Fibroblast of lung (primary cell): ENCODE measurements at regions not wholly inside any gene's neighbourhood (a gene's known extent, or its start where the extent isn't known, plus 50 kb on each side); places are given as distances from the start of the nearest gene placed in this dataset.

ENCODE experiments used
- DNase-seq, 2 donors: peaks; one replicate each; pipeline versions ENCODE4 v3.0.0 to v3.0.0-alpha.2; 2010; ENCODE audit warnings: low read depth in 2 of 2
- H2AFZ ChIP-seq: 2 replicates; pipeline ENCODE4 v1.5.1; 2012; ENCODE audit warnings: low read length, control low read depth, inconsistent platforms
- H3K27ac ChIP-seq: 2 replicates; pipeline ENCODE4 v1.5.1; 2011; ENCODE audit warnings: low read length, control low read depth; ENCODE audit not compliant: insufficient read depth
- H3K27me3 ChIP-seq: 2 replicates; pipeline ENCODE4 v1.5.1; 2011; ENCODE audit warnings: mild to moderate bottlenecking, low read length; ENCODE audit not compliant: control insufficient read depth, insufficient read depth
- H3K36me3 ChIP-seq: 2 replicates; pipeline ENCODE4 v1.5.1; 2011; ENCODE audit warnings: low read length; ENCODE audit not compliant: control insufficient read depth, insufficient read depth
- H3K4me1 ChIP-seq: 2 replicates; pipeline ENCODE4 v1.5.1; 2011; ENCODE audit warnings: low read length; ENCODE audit not compliant: control insufficient read depth, insufficient read depth; ENCODE audit errors: extremely low read depth
- H3K4me2 ChIP-seq: 2 replicates; pipeline ENCODE4 v1.5.1; 2011; ENCODE audit warnings: low read length, control low read depth; ENCODE audit not compliant: insufficient read depth; ENCODE audit errors: extremely low read depth
- H3K4me3 ChIP-seq, 4 experiments: fragments of 200-600 bp in 1 of 4; sonication (generic) in 1 of 4; replicated peaks in 1 of 4; 2 replicates each; pipeline ENCODE4 v1.5.1; 2011 to 2016; ENCODE audit warnings: low read length in 4 of 4, low read depth in 3 of 4, mild to moderate bottlenecking in 3 of 4, control low read depth in 2 of 4, inconsistent platforms in 1 of 4, mixed read lengths in 1 of 4; ENCODE audit not compliant: insufficient read depth in 1 of 4; ENCODE audit errors: control extremely low read depth in 1 of 4
- H3K79me2 ChIP-seq: 2 replicates; pipeline ENCODE4 v1.5.1; 2012; ENCODE audit warnings: mild to moderate bottlenecking, low read length, inconsistent platforms; ENCODE audit not compliant: control insufficient read depth, insufficient read depth
- H3K9ac ChIP-seq: 2 replicates; pipeline ENCODE4 v1.5.1; 2011; ENCODE audit warnings: mild to moderate bottlenecking, low read length, control low read depth; ENCODE audit not compliant: insufficient read depth
- H3K9me3 ChIP-seq: 2 replicates; pipeline ENCODE4 v1.5.1; 2012; ENCODE audit warnings: low read depth, low read length; ENCODE audit not compliant: control insufficient read depth, insufficient read depth
- H4K20me1 ChIP-seq: 2 replicates; pipeline ENCODE4 v1.5.1; 2011; ENCODE audit warnings: low read length; ENCODE audit not compliant: control insufficient read depth, insufficient read depth; ENCODE audit errors: extremely low read depth
- CTCF ChIP-seq, 2 donors: IDR thresholded peaks in 1 of 2; conservative IDR thresholded peaks in 1 of 2; 1 replicate in 1 of 2; 2 replicates in 1 of 2; pipeline ENCODE4 v1.5.1; 2011 to 2012; ENCODE audit warnings: low read length in 2 of 2, control low read depth in 1 of 2, inconsistent platforms in 1 of 2, low read depth in 1 of 2, mild to moderate bottlenecking in 1 of 2
- EZH2 ChIP-seq: IDR thresholded peaks from 2 replicates; pipeline ENCODE4 v1.5.1; 2012; ENCODE audit warnings: low read length, control low read depth, mild to moderate bottlenecking; ENCODE audit errors: missing control alignments

GRCh38 chr1:116306840-116307442 is 66.1 kb upstream of the ATP1A1 start:
- Histone ChIP-seq H3K36me3 (no peaks in the 10 kb centered on the region), H3K27ac (no peak overlapping the region), H4K20me1 (no peaks in the 10 kb centered on the region), H3K9ac (no peak overlapping the region), H3K79me2 (no peaks in the 10 kb centered on the region), H3K4me2 (no peak overlapping the region), H3K4me1 (no peaks in the 10 kb centered on the region), H3K27me3 (no peaks in the 10 kb centered on the region), H3K9me3 (no peaks in the 10 kb centered on the region), H3K4me3 (no peak overlapping the region), H2AFZ (no peak overlapping the region)
- DNase-seq = no peak
- TF ChIP-seq CTCF (conservative IDR thresholded peaks at IDR 0.05 in 1 of 2, IDR thresholded peaks at IDR 0.05 in 1 of 2; ENCODE audit: low read depth in 1 of 2, low read length in 2 of 2) = no peak
- TF ChIP-seq EZH2 = no peak

GRCh38 chr1:116308276-116308675 is 64.8 kb upstream of the ATP1A1 start:
- no peak overlapping the region for H3K9ac ChIP-seq
- no peak overlapping the region for H2AFZ ChIP-seq
- no peaks in the 10 kb centered on the region for H3K79me2 ChIP-seq
- H3K27me3 ChIP-seq = no peaks in the 10 kb centered on the region
- no peaks in the 10 kb centered on the region for H4K20me1 ChIP-seq
- H3K4me2 ChIP-seq = no peak overlapping the region
- H3K27ac ChIP-seq = no peak overlapping the region
- H3K36me3 ChIP-seq = no peaks in the 10 kb centered on the region
- DNase-seq = no peak
- no peaks in the 10 kb centered on the region for H3K9me3 ChIP-seq
- no peak overlapping the region for H3K4me3 ChIP-seq
- H3K4me1 ChIP-seq = no peaks in the 10 kb centered on the region
- TF ChIP-seq EZH2 (no peak), CTCF (conservative IDR thresholded peaks at IDR 0.05 in 1 of 2, IDR thresholded peaks at IDR 0.05 in 1 of 2; ENCODE audit: low read depth in 1 of 2, low read length in 2 of 2) (no peak)

- Histone ChIP-seq H3K9me3 (no peaks in the 10 kb centered on the region), H3K4me3 (no peak overlapping the region), H3K27ac (no peak overlapping the region), H3K27me3 (no peaks in the 10 kb centered on the region), H3K4me2 (no peak overlapping the region), H4K20me1 (no peaks in the 10 kb centered on the region), H3K4me1 (no peaks in the 10 kb centered on the region), H2AFZ (no peak overlapping the region), H3K9ac (no peak overlapping the region), H3K36me3 (no peaks in the 10 kb centered on the region), H3K79me2 (no peaks in the 10 kb centered on the region)
- DNase-seq = no peak
- no peak for TF ChIP-seq CTCF (conservative IDR thresholded peaks at IDR 0.05 in 1 of 2, IDR thresholded peaks at IDR 0.05 in 1 of 2; ENCODE audit: low read depth in 1 of 2, low read length in 2 of 2)
- TF ChIP-seq EZH2 = no peak
These were observed 63.8 kb upstream of the ATP1A1 start for GRCh38 chr1:116309090-116309870.
